ENCODE measurements at regions not wholly inside any gene's neighbourhood (a gene's known extent, or its start where the extent isn't known, plus 50 kb on each side); places are given as distances from the start of the nearest gene placed in this dataset.

GRCh38 chr13:85533911-85534310 lies 265.3 kb downstream of the SLITRK6 start:
- TF ChIP-seq CTCF (IDR thresholded peaks at IDR 0.05; ENCODE audit: poor library complexity) = no peak
- TF ChIP-seq EZH2phosphoT487 (IDR thresholded peaks at IDR 0.05; ENCODE audit: low read depth, severe bottlenecking, unreplicated experiment) = no peak
